ENCODE measurements at regions not wholly inside any gene's neighbourhood (a gene's known extent, or its start where the extent isn't known, plus 50 kb on each side); places are given as distances from the start of the nearest gene placed in this dataset.

GRCh38 chr13:100899720-100900316, 225.2 kb upstream of the TMTC4 start:
- no peak overlapping the region for H3K4me3 ChIP-seq
- H3K4me2 ChIP-seq, result no peak overlapping the region
- H3K27me3 ChIP-seq, result no peaks in the 10 kb centered on the region
- DNase-seq (ENCODE audit: low spot score), result no peak
- no peaks in the 10 kb centered on the region for H3K4me1 ChIP-seq (ENCODE audit: insufficient read depth)
- H2AFZ ChIP-seq, result no peak overlapping the region
- 67% methylated on average over 5 of the region's 5 CpGs for WGBS (ENCODE audit: low lambda C conversion rate, missing lambda C conversion rate)
- H3K27ac ChIP-seq, result no peak overlapping the region
- no peaks in the 10 kb centered on the region for H3K9me2 ChIP-seq (replicated peaks; ENCODE audit: insufficient read depth)
- H3K9me3 ChIP-seq (ENCODE audit: low read depth), result no peaks in the 10 kb centered on the region
- no peaks in the 10 kb centered on the region for H4K20me1 ChIP-seq (ENCODE audit: insufficient read depth, poor library complexity, severe bottlenecking)
- H3K79me2 ChIP-seq, result no peaks in the 10 kb centered on the region
- no peaks in the 10 kb centered on the region for H3K36me3 ChIP-seq (replicated peaks; ENCODE audit: insufficient read depth, low read depth)
- no peak for TF ChIP-seq CTCF (IDR thresholded peaks at IDR 0.05; ENCODE audit: poor library complexity)
- TF ChIP-seq EZH2phosphoT487 (IDR thresholded peaks at IDR 0.05; ENCODE audit: low read depth, severe bottlenecking, unreplicated experiment), result no peak
- no peak for TF ChIP-seq EZH2 (IDR thresholded peaks at IDR 0.05; ENCODE audit: borderline replicate concordance)

GRCh38 chr13:100898431-100898830, 223.8 kb upstream of the TMTC4 start:
- H3K4me2 ChIP-seq, result no peak overlapping the region
- H3K27me3 ChIP-seq, result no peaks in the 10 kb centered on the region
- H4K20me1 ChIP-seq (ENCODE audit: insufficient read depth, poor library complexity, severe bottlenecking), result no peaks in the 10 kb centered on the region
- 88% methylated on average over 1 of the region's 1 CpG for WGBS (ENCODE audit: low lambda C conversion rate, missing lambda C conversion rate)
- H2AFZ ChIP-seq, result no peak overlapping the region
- TF ChIP-seq EZH2phosphoT487 (IDR thresholded peaks at IDR 0.05; ENCODE audit: low read depth, severe bottlenecking, unreplicated experiment) (no peak), CTCF (IDR thresholded peaks at IDR 0.05; ENCODE audit: poor library complexity) (no peak), EZH2 (IDR thresholded peaks at IDR 0.05; ENCODE audit: borderline replicate concordance) (no peak)
- no peak overlapping the region for H3K27ac ChIP-seq
- no peaks in the 10 kb centered on the region for H3K9me2 ChIP-seq (replicated peaks; ENCODE audit: insufficient read depth)
- H3K4me1 ChIP-seq (ENCODE audit: insufficient read depth), result no peaks in the 10 kb centered on the region
- H3K4me3 ChIP-seq, result no peak overlapping the region
- no peaks in the 10 kb centered on the region for H3K36me3 ChIP-seq (replicated peaks; ENCODE audit: insufficient read depth, low read depth)
- no peaks in the 10 kb centered on the region for H3K9me3 ChIP-seq (ENCODE audit: low read depth)
- H3K79me2 ChIP-seq, result no peaks in the 10 kb centered on the region
- no peak for DNase-seq (ENCODE audit: low spot score)

GRCh38 chr13:100895651-100896050, 221.1 kb upstream of the TMTC4 start:
- 43% methylated on average over 2 of the region's 2 CpGs for WGBS (ENCODE audit: low lambda C conversion rate, missing lambda C conversion rate)
- no peak for DNase-seq (ENCODE audit: low spot score)

More at GRCh38 chr13:100895651-100896050, 221.1 kb upstream of the TMTC4 start:
- no peaks in the 10 kb centered on the region for H4K20me1 ChIP-seq (ENCODE audit: insufficient read depth, poor library complexity, severe bottlenecking)
- no peaks in the 10 kb centered on the region for H3K36me3 ChIP-seq (replicated peaks; ENCODE audit: insufficient read depth, low read depth)
- no peaks in the 10 kb centered on the region for H3K79me2 ChIP-seq
- no peaks in the 10 kb centered on the region for H3K27me3 ChIP-seq
- H3K27ac ChIP-seq, result no peak overlapping the region
- H3K4me1 ChIP-seq (ENCODE audit: insufficient read depth), result no peaks in the 10 kb centered on the region
- TF ChIP-seq EZH2phosphoT487 (IDR thresholded peaks at IDR 0.05; ENCODE audit: low read depth, severe bottlenecking, unreplicated experiment) (no peak), CTCF (IDR thresholded peaks at IDR 0.05; ENCODE audit: poor library complexity) (no peak), EZH2 (IDR thresholded peaks at IDR 0.05; ENCODE audit: borderline replicate concordance) (no peak)
- H3K4me3 ChIP-seq, result no peak overlapping the region
- no peaks in the 10 kb centered on the region for H3K9me3 ChIP-seq (ENCODE audit: low read depth)
- no peak overlapping the region for H3K4me2 ChIP-seq
- no peaks in the 10 kb centered on the region for H3K9me2 ChIP-seq (replicated peaks; ENCODE audit: insufficient read depth)
- H2AFZ ChIP-seq, result no peak overlapping the region

All from hepatocyte (in vitro differentiated cells).